Psoas muscle (tissue), 7 donors: ENCODE measurements at regions not wholly inside any gene's neighbourhood (a gene's known extent, or its start where the extent isn't known, plus 50 kb on each side); places are given as distances from the start of the nearest gene placed in this dataset.
A peak's percentile ranks its signal among the peaks of the same experiment; 100 is the strongest.

Experiments used
- ATAC-seq, 4 donors: fragments of 200-7000 bp; cut with Tn5 transposase; one replicate each; pipeline ENCODE4 v1.9.1; 2020; ENCODE audit warnings: moderate library complexity in 3 of 4, mild to moderate bottlenecking in 2 of 4
- DNase-seq, 2 donors: peaks; one replicate each; pipeline ENCODE4 v3.0.0-alpha.2; 2020
- H3K27ac ChIP-seq: fragments of 200-600 bp; one replicate; pipeline ENCODE4 v1.8.0; 2022
- H3K27me3 ChIP-seq, 3 donors: fragments of 200-600 bp in 1 of 3; one replicate each; pipeline versions ENCODE4 v1.6.1 to v1.8.0; 2013 to 2022; ENCODE audit warnings: low read length in 2 of 3, mild to moderate bottlenecking in 2 of 3, moderate library complexity in 1 of 3; ENCODE audit not compliant: insufficient read depth in 3 of 3
- H3K36me3 ChIP-seq, 2 donors: fragments of 200-600 bp in 1 of 2; one replicate each; pipeline versions ENCODE4 v1.6.1 to v1.8.0; 2013 to 2022; ENCODE audit warnings: low read depth in 1 of 2, mild to moderate bottlenecking in 1 of 2, moderate library complexity in 1 of 2; ENCODE audit not compliant: insufficient read depth in 1 of 2
- H3K4me1 ChIP-seq: fragments of 200-600 bp; one replicate; pipeline ENCODE4 v1.8.0; 2022
- H3K4me3 ChIP-seq: fragments of 200-600 bp; one replicate; pipeline ENCODE4 v1.8.0; 2022; ENCODE audit warnings: mild to moderate bottlenecking
- H3K9me3 ChIP-seq: fragments of 200-600 bp; one replicate; pipeline ENCODE4 v1.8.0; 2022
- CTCF ChIP-seq: fragments of 200-600 bp; IDR thresholded peaks from one replicate; pipeline ENCODE4 v1.8.0; 2022; ENCODE audit warnings: antibody characterized with exemption
- WGBS, 3 donors: extraction: QIAGEN DNeasy Blood & Tissue Kit; methylation state at CpG; one replicate each; pipeline versions ENCODE4 v1.1.6 to v1.1.7; 2013; 5-methylcytosine and 5-hydroxymethylcytosine counted together
- intact Hi-C, 2 donors: fragments of 100-400 bp; cut with DNase I; formaldehyde crosslinking; loops; one replicate each; pipeline versions ENCODE4 v1.11.0 to v1.14.2; 2022
- donor health status: healthy with polysubstance abuse.
- donor health status: DM: no; HTN: no; CAD: no; lungs with moderate emphysema.
- donor health status: Bipolar disorder and iron deficiency.
- donor health status: healthy.
- donor health status: DM: yes; HTN: yes; CAD: no.
- donor health status: DM: no; HTN: no; CAD: no.
- donor health status: DM: yes; HTN: yes; CAD: no.

- intact Hi-C loops = no loop called here
- Histone ChIP-seq H3K9me3 (no peaks in the 10 kb centered on the region), H3K27ac (no peak overlapping the region), H3K36me3 (no peaks in the 10 kb centered on the region), H3K4me1 (no peaks in the 10 kb centered on the region), H3K27me3 (no peaks in the 10 kb centered on the region), H3K4me3 (no peak overlapping the region)
- 67 to 70% (median 67%) methylated on average over 4 of the region's 4 CpGs for WGBS, 3 donors
- TF ChIP-seq CTCF = no peak
- no peak for ATAC-seq
- no peak for DNase-seq
Observed at GRCh38 chr4:129336457-129337227, 240.7 kb downstream of the C4orf33 start.

GRCh38 chr4:129337228-129337620 lies 241.3 kb downstream of the C4orf33 start:
- Histone ChIP-seq H3K27ac (no peak overlapping the region), H3K4me1 (no peaks in the 10 kb centered on the region), H3K4me3 (no peak overlapping the region), H3K27me3 (no peaks in the 10 kb centered on the region), H3K9me3 (no peaks in the 10 kb centered on the region), H3K36me3 (no peaks in the 10 kb centered on the region)
- intact Hi-C loops = no loop called here
- no peak for DNase-seq
- TF ChIP-seq CTCF = no peak
- WGBS, 3 donors = 95 to 96% (median 95%) methylated on average over 4 of the region's 4 CpGs
- ATAC-seq = no peak

GRCh38 chr4:129342819-129343408 lies 247.0 kb downstream of the C4orf33 start:
- no peak for TF ChIP-seq CTCF
- no peak for DNase-seq
- 26 to 50% (median 30%) methylated on average over 5 of the region's 5 CpGs for WGBS, 3 donors
- H3K4me3 ChIP-seq = no peak overlapping the region
- no peaks in the 10 kb centered on the region for H3K36me3 ChIP-seq
- ATAC-seq = peak in 3 of 4 donors; percentile 65 to 74 (median 73)
- H3K4me1 ChIP-seq = no peaks in the 10 kb centered on the region
- H3K9me3 ChIP-seq = no peaks in the 10 kb centered on the region
- intact Hi-C loops = no loop called here
- no peak overlapping the region for H3K27ac ChIP-seq
- no peaks in the 10 kb centered on the region for H3K27me3 ChIP-seq

- ATAC-seq (peak in 1 of 4 donors; percentile 65), DNase-seq (no peak)
- intact Hi-C loops = no loop called here
- Histone ChIP-seq H3K27me3 (no peaks in the 10 kb centered on the region), H3K9me3 (no peaks in the 10 kb centered on the region), H3K4me3 (no peak overlapping the region), H3K4me1 (no peaks in the 10 kb centered on the region), H3K36me3 (no peaks in the 10 kb centered on the region), H3K27ac (no peak overlapping the region)
- TF ChIP-seq CTCF = peak; percentile 51
- WGBS, 3 donors = 33 to 38% (median 35%) methylated on average over 11 of the region's 11 CpGs
Observed at GRCh38 chr4:129344058-129344457, 248.1 kb downstream of the C4orf33 start.
